MM.1S (cell line): ENCODE measurements at regions not wholly inside any gene's neighbourhood (a gene's known extent, or its start where the extent isn't known, plus 50 kb on each side); places are given as distances from the start of the nearest gene placed in this dataset.

Experiments
- CTCF ChIP-seq: fragments of 300-600 bp; sonication (generic); IDR thresholded peaks from 2 replicates; pipeline ENCODE4 v1.5.1; 2016; ENCODE audit warnings: antibody characterized with exemption, low read length, mixed read lengths
- EZH2 ChIP-seq: fragments of 300-600 bp; sonication (generic); optimal IDR thresholded peaks from 2 replicates; pipeline ENCODE3; 2017; ENCODE audit warnings: low read depth, mild to moderate bottlenecking, antibody characterized with exemption, low read length, mixed read lengths
- EZH2phosphoT487 ChIP-seq: fragments of 300-600 bp; sonication (generic); IDR thresholded peaks from 2 replicates; pipeline ENCODE4 v1.6.1; 2018; ENCODE audit warnings: antibody characterized with exemption, low read length

GRCh38 chr14:96958057-96958456, 160.9 kb downstream of the VRK1 start:
- TF ChIP-seq CTCF (no peak), EZH2 (no peak), EZH2phosphoT487 (no peak)
